AG04450 (cell line): ENCODE measurements at regions not wholly inside any gene's neighbourhood (a gene's known extent, or its start where the extent isn't known, plus 50 kb on each side); places are given as distances from the start of the nearest gene placed in this dataset.

Experiments used
- CTCF ChIA-PET: fragments of 300-600, 350-600 bp; formaldehyde crosslinking; extraction: SDS; loops from one replicate; lab custom pipeline; 2022; ENCODE audit warnings: antibody characterized with exemption, inconsistent platforms; lab: Charles Lee
- POLR2A ChIA-PET: fragments of 350-600 bp; formaldehyde crosslinking; extraction: SDS; loops from one replicate; lab custom pipeline; 2021; ENCODE audit warnings: antibody characterized with exemption, inconsistent platforms; lab: Yijun Ruan, JAX
- DNase-seq: peaks from one replicate; pipeline ENCODE4 v3.0.0-alpha.2; 2011; ENCODE audit warnings: low read depth, low spot score
- H3K27ac ChIP-seq: one replicate; pipeline ENCODE4 v1.5.1; 2012; ENCODE audit warnings: low read depth, low read length, control low read depth
- H3K27me3 ChIP-seq: one replicate; pipeline ENCODE4 v1.6.0; 2012; ENCODE audit warnings: low read length; ENCODE audit not compliant: control insufficient read depth, insufficient read depth
- H3K4me3 ChIP-seq: 2 replicates; pipeline ENCODE4 v1.5.1; 2011; ENCODE audit warnings: mild to moderate bottlenecking, low read depth, low read length, control low read depth
- H3K9me3 ChIP-seq: 2 replicates; pipeline ENCODE4 v1.5.1; 2012; ENCODE audit warnings: low read length; ENCODE audit not compliant: control insufficient read depth, insufficient read depth
- CTCF ChIP-seq: IDR thresholded peaks from 2 replicates; pipeline ENCODE4 v1.5.1; 2011; ENCODE audit warnings: low read depth, low read length, control low read depth, inconsistent platforms

GRCh38 chr14:59009967-59010366, 178.5 kb upstream of the DAAM1 start:
- no peak for DNase-seq
- TF ChIP-seq CTCF: no peak
- CTCF ChIA-PET: interaction anchor here (2.8 kb wide), 1 partner anchor 11 kb away, joined by 17 read pairs; no protein-coding TSS in a partner anchor

GRCh38 chr14:59013672-59014298, 174.7 kb upstream of the DAAM1 start:
- Histone ChIP-seq H3K27ac (no peak overlapping the region), H3K27me3 (no peaks in the 10 kb centered on the region), H3K4me3 (no peak overlapping the region), H3K9me3 (peaks cover 5% of the 10 kb centered on the region)
- CTCF ChIA-PET: interaction anchor here (0.5 to 0.7 kb wide), 2 partner anchors 10 to 510 kb away, joined by 4 to 5 read pairs; no protein-coding TSS in a partner anchor
- POLR2A ChIA-PET: no interaction called here
- TF ChIP-seq CTCF: no peak
- DNase-seq: no peak

More at GRCh38 chr14:59009967-59010366, 178.5 kb upstream of the DAAM1 start:
- Histone ChIP-seq H3K4me3 (no peak overlapping the region), H3K27ac (no peak overlapping the region), H3K27me3 (no peaks in the 10 kb centered on the region), H3K9me3 (peaks cover 5% of the 10 kb centered on the region; the same call in 1 of the 2 replicates)
- POLR2A ChIA-PET: no interaction called here

GRCh38 chr14:59015482-59015881, 173.0 kb upstream of the DAAM1 start:
- POLR2A ChIA-PET: no interaction called here
- no peak for DNase-seq
- TF ChIP-seq CTCF: no peak
- CTCF ChIA-PET: interaction anchor here (0.8 kb wide), 1 partner anchor 34 kb away, joined by 3 read pairs; no protein-coding TSS in a partner anchor
- Histone ChIP-seq H3K9me3 (peaks cover 5% of the 10 kb centered on the region), H3K27ac (no peak overlapping the region), H3K4me3 (no peak overlapping the region), H3K27me3 (no peaks in the 10 kb centered on the region)

- TF ChIP-seq CTCF: no peak
- Histone ChIP-seq H3K9me3 (peaks cover 5% of the 10 kb centered on the region), H3K27me3 (no peaks in the 10 kb centered on the region), H3K27ac (no peak overlapping the region), H3K4me3 (no peak overlapping the region)
- ChIA-PET CTCF (no interaction called here), POLR2A (no interaction called here)
- no peak for DNase-seq
Measured at GRCh38 chr14:59017285-59017965, 171.0 kb upstream of the DAAM1 start.

- H3K4me3 ChIP-seq: no peak overlapping the region
- ChIA-PET POLR2A (no interaction called here), CTCF (no interaction called here)
- no peak for DNase-seq
- H3K9me3 ChIP-seq: peaks cover 5% of the 10 kb centered on the region
- H3K27me3 ChIP-seq: no peaks in the 10 kb centered on the region
- no peak overlapping the region for H3K27ac ChIP-seq
- TF ChIP-seq CTCF: no peak
Measured at GRCh38 chr14:59018460-59018859, 170.0 kb upstream of the DAAM1 start.
